A549 (cell line): ENCODE measurements at regions not wholly inside any gene's neighbourhood (a gene's known extent, or its start where the extent isn't known, plus 50 kb on each side); places are given as distances from the start of the nearest gene placed in this dataset.

Experiments
- ATAC-seq, 2 experiments: fragments of 200-7000 bp in 1 of 2; fragments of >200 bp in 1 of 2; cut with Nextera tagmentation in 1 of 2; cut with Tn5 transposase in 1 of 2; 3 replicates each; pipeline versions ENCODE4 v1.8.0 to v1.9.1; 2018 to 2020; ENCODE audit warnings: mild to moderate bottlenecking in 1 of 2, moderate library complexity in 1 of 2
- CTCF ChIA-PET: fragments of 300-600 bp; sonication (Branson Sonifier 250); formaldehyde crosslinking; extraction: SDS; loops from one replicate; lab custom pipeline; 2021; ENCODE audit warnings: antibody characterized with exemption, inconsistent platforms; lab: Yijun Ruan, JAX
- POLR2A ChIA-PET: fragments of 350-600 bp; formaldehyde crosslinking; extraction: SDS; loops from one replicate; lab custom pipeline; 2021; ENCODE audit warnings: antibody characterized with exemption, inconsistent platforms; lab: Yijun Ruan, JAX
- DNase-seq, 2 experiments: peaks; one replicate each; pipeline versions ENCODE4 v3.0.0 to v3.0.0-alpha.2; 2011 to 2016; ENCODE audit warnings: low read depth in 1 of 2, low spot score in 1 of 2
- FAIRE-seq: peaks from 2 replicates; lab custom pipeline; 2011; peaks lifted over from hg19 to GRCh38; lab: Jason Lieb, UNC
- H3K27ac ChIP-seq, 2 experiments: fragments of >200 bp; sonication (Bioruptor Twin); formaldehyde crosslinking; 3 replicates each; pipeline ENCODE4 v1.5.1; 2016 to 2017
- H3K4me1 ChIP-seq: fragments of >200 bp; sonication (Bioruptor Twin); formaldehyde crosslinking; 3 replicates; pipeline ENCODE4 v1.6.1; 2016
- H3K4me2 ChIP-seq: fragments of >200 bp; sonication (Bioruptor Twin); formaldehyde crosslinking; 3 replicates; pipeline ENCODE4 v1.6.1; 2016
- H3K4me3 ChIP-seq: fragments of >200 bp; sonication (Bioruptor Twin); formaldehyde crosslinking; 3 replicates; pipeline ENCODE4 v1.5.1; 2016
- H3K9me3 ChIP-seq: fragments of >200 bp; sonication (Bioruptor Twin); formaldehyde crosslinking; 3 replicates; pipeline ENCODE4 v1.6.1; 2016
- CBX8 ChIP-seq: fragments of 200-600 bp; sonication (generic); IDR thresholded peaks from 2 replicates; pipeline ENCODE4 v1.6.1; 2016
- CHD4 ChIP-seq: fragments of 200-600 bp; sonication (generic); IDR thresholded peaks from 2 replicates; pipeline ENCODE4 v1.6.1; 2016; ENCODE audit warnings: antibody characterized with exemption, mild to moderate bottlenecking, borderline replicate concordance
- EP300 ChIP-seq, 2 experiments: fragments of >200 bp; sonication (Bioruptor Twin); formaldehyde crosslinking; IDR thresholded peaks; 2 replicates in 1 of 2; 3 replicates in 1 of 2; pipeline ENCODE4 v1.6.1; 2016 to 2017
- FOSB ChIP-seq: fragments of 250-450 bp; sonication (Bioruptor Pico); IDR thresholded peaks from 2 replicates; pipeline ENCODE4 v1.5.0; 2020; ENCODE audit warnings: mild to moderate bottlenecking, moderate library complexity
- GATA3 ChIP-seq: IDR thresholded peaks from 2 replicates; pipeline ENCODE4 v1.6.1; 2012; ENCODE audit warnings: borderline replicate concordance
- JUN ChIP-seq, 2 experiments: fragments of >200 bp; sonication (Bioruptor Twin); formaldehyde crosslinking; IDR thresholded peaks; 2 replicates in 1 of 2; 3 replicates in 1 of 2; pipeline ENCODE4 v1.6.1; 2016 to 2017
- JUNB ChIP-seq: fragments of >200 bp; sonication (Bioruptor Twin); formaldehyde crosslinking; IDR thresholded peaks from 2 replicates; pipeline ENCODE4 v1.6.1; 2016
- MAZ ChIP-seq: fragments of 150-350 bp; IDR thresholded peaks from 2 replicates; pipeline ENCODE4 v1.6.1; 2014; ENCODE audit warnings: antibody characterized with exemption, low read depth, low read length, borderline replicate concordance
- NPAS2 ChIP-seq: fragments of 250-450 bp; sonication (Bioruptor Pico); IDR thresholded peaks from 2 replicates; pipeline ENCODE4 v1.8.0; 2022; ENCODE audit warnings: mild to moderate bottlenecking, moderate library complexity, borderline replicate concordance
- RAD21 ChIP-seq, 2 experiments: fragments of >200 bp in 1 of 2; sonication (Bioruptor Twin) in 1 of 2; formaldehyde crosslinking in 1 of 2; IDR thresholded peaks in 1 of 2; conservative IDR thresholded peaks in 1 of 2; 2 replicates in 1 of 2; 3 replicates in 1 of 2; pipeline ENCODE4 v1.6.1; 2012 to 2018; ENCODE audit warnings: inconsistent platforms in 1 of 2
- RARB ChIP-seq: fragments of 250-450 bp; sonication (Bioruptor Pico); IDR thresholded peaks from 2 replicates; pipeline ENCODE4 v1.8.0; 2021; ENCODE audit warnings: mild to moderate bottlenecking, moderate library complexity
- RCOR1 ChIP-seq: fragments of 150-350 bp; IDR thresholded peaks from 2 replicates; pipeline ENCODE4 v1.6.1; 2014; ENCODE audit warnings: antibody characterized with exemption, low read length, low read depth
- RNF2 ChIP-seq: fragments of 200-600 bp; sonication (generic); IDR thresholded peaks from 2 replicates; pipeline ENCODE4 v1.6.1; 2016; ENCODE audit warnings: low read depth, mild to moderate bottlenecking, antibody characterized with exemption, moderate library complexity, borderline replicate concordance
- SMC3 ChIP-seq: fragments of >200 bp; sonication (Bioruptor Twin); formaldehyde crosslinking; IDR thresholded peaks from 3 replicates; pipeline ENCODE4 v1.6.1; 2018; ENCODE audit warnings: inconsistent platforms
- ZC3H11A ChIP-seq: fragments of 450-650 bp; IDR thresholded peaks from 2 replicates; pipeline ENCODE4 v1.6.1; 2014; ENCODE audit warnings: antibody characterized with exemption, mild to moderate bottlenecking
- WGBS: methylation state at CpG from one replicate; pipeline ENCODE4 v1.1.6; 2017; ENCODE audit errors: missing lambda C conversion rate; 5-methylcytosine and 5-hydroxymethylcytosine counted together
- TF ChIP-seq, protein P1 (sequence below): fragments of >200 bp; sonication (Bioruptor Twin); formaldehyde crosslinking; IDR thresholded peaks from 3 replicates; pipeline ENCODE4 v1.6.1; 2016
- TF ChIP-seq, protein P2 (sequence below): fragments of >200 bp; sonication (Bioruptor Twin); formaldehyde crosslinking; IDR thresholded peaks from 3 replicates; pipeline ENCODE4 v1.5.1; 2016
- TF ChIP-seq, protein P3 (sequence below): fragments of 250-450 bp; sonication (Bioruptor Pico); IDR thresholded peaks from 2 replicates; pipeline ENCODE4 v1.5.0; 2021; ENCODE audit warnings: mild to moderate bottlenecking, moderate library complexity, borderline replicate concordance

DNA sequence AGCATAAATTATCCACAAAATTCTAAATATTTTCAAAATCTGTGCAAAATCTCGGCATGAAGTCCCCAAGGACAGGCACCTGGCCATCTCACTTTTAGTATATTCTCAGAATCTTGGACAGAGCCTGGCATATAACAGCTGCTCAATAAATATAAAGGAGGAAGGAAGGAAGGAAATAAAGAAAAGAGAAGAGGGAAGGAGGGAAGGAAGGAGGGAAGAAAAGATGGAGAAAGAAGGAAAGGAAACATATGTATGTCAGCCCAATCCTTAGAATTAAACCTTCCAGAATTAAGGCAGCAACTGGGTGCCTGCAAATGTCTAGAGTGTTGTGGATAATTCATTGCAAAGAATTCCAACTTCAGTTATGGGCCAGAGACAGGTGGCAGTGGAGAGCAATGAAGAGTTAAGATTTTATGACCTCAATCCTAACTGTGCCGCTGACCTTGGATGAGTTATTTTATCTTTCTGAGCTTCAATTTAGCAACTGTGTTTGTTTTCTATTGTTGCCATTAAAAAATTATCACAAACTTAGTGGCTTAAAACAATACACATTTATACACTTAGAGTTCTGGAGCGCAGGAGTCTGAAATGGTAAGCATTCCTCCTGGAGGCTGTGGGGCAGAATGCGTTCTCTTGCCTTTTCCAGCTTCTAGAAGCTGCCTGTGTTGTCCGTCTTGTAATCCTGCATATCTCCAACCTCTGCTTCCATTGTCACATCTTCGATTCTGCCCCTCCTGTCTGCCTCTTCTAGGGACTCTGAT is 200.9 kb upstream of the MSX2 start:
- peak; percentile 70 to 76; a peak in 5 of 6 replicates for ATAC-seq
- WGBS: 56% methylated on average over 6 of the region's 6 CpGs
- CTCF ChIA-PET: interaction anchor here (0.6 to 3.9 kb wide), 9 partner anchors 8 to 186 kb away, joined by 3 to 18 read pairs (median 4); no protein-coding TSS in a partner anchor

GRCh38 chr5:174524351-174524750 is 200.0 kb upstream of the MSX2 start:
- H3K9me3 ChIP-seq: no peaks in the 10 kb centered on the region
- ChIA-PET POLR2A (no interaction called here), CTCF (interaction anchor here (0.6 to 3.9 kb wide), 8 partner anchors 9 to 229 kb away, joined by 3 to 18 read pairs (median 3); no protein-coding TSS in a partner anchor)
- H3K4me2 ChIP-seq: no peak overlapping the region
- FAIRE-seq (no peak), ATAC-seq (no peak), DNase-seq (no peak)
- H3K27ac ChIP-seq: no peak overlapping the region
- WGBS: 40% methylated on average over 4 of the region's 4 CpGs
- H3K4me1 ChIP-seq: no peaks in the 10 kb centered on the region
- H3K4me3 ChIP-seq: no peak overlapping the region
- TF ChIP-seq JUN (IDR thresholded peaks at IDR 0.05) (no peak), RARB (no peak), ZC3H11A (no peak), CHD4 (no peak), RCOR1 (no peak), MAZ (no peak), FOSB (no peak)
- TF ChIP-seq, protein P1, sequence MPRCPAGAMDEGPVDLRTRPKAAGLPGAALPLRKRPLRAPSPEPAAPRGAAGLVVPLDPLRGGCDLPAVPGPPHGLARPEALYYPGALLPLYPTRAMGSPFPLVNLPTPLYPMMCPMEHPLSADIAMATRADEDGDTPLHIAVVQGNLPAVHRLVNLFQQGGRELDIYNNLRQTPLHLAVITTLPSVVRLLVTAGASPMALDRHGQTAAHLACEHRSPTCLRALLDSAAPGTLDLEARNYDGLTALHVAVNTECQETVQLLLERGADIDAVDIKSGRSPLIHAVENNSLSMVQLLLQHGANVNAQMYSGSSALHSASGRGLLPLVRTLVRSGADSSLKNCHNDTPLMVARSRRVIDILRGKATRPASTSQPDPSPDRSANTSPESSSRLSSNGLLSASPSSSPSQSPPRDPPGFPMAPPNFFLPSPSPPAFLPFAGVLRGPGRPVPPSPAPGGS: no peak

More for the DNA sequence above, 200.9 kb upstream of the MSX2 start:
- POLR2A ChIA-PET: interaction anchor here (0.5 to 0.7 kb wide), 2 partner anchors 227 to 242 kb away, joined by 3 to 4 read pairs; no protein-coding TSS in a partner anchor
- no peak for TF ChIP-seq CBX8
- TF ChIP-seq, protein P2, sequence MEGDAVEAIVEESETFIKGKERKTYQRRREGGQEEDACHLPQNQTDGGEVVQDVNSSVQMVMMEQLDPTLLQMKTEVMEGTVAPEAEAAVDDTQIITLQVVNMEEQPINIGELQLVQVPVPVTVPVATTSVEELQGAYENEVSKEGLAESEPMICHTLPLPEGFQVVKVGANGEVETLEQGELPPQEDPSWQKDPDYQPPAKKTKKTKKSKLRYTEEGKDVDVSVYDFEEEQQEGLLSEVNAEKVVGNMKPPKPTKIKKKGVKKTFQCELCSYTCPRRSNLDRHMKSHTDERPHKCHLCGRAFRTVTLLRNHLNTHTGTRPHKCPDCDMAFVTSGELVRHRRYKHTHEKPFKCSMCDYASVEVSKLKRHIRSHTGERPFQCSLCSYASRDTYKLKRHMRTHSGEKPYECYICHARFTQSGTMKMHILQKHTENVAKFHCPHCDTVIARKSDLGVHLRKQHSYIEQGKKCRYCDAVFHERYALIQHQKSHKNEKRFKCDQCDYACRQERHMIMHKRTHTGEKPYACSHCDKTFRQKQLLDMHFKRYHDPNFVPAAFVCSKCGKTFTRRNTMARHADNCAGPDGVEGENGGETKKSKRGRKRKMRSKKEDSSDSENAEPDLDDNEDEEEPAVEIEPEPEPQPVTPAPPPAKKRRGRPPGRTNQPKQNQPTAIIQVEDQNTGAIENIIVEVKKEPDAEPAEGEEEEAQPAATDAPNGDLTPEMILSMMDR: peak; percentile 41; the same call in 2 of the 3 replicates
- no peak for TF ChIP-seq GATA3
- TF ChIP-seq EP300 (IDR thresholded peaks at IDR 0.05): no peak
- TF ChIP-seq JUNB: no peak
- no peak for TF ChIP-seq NPAS2 (CRISPR knock-in tag)
- TF ChIP-seq, protein P3, sequence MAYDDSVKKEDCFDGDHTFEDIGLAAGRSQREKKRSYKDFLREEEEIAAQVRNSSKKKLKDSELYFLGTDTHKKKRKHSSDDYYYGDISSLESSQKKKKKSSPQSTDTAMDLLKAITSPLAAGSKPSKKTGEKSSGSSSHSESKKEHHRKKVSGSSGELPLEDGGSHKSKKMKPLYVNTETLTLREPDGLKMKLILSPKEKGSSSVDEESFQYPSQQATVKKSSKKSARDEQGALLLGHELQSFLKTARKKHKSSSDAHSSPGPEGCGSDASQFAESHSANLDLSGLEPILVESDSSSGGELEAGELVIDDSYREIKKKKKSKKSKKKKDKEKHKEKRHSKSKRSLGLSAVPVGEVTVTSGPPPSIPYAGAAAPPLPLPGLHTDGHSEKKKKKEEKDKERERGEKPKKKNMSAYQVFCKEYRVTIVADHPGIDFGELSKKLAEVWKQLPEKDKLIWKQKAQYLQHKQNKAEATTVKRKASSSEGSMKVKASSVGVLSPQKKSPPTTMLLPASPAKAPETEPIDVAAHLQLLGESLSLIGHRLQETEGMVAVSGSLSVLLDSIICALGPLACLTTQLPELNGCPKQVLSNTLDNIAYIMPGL: no peak
- TF ChIP-seq RNF2: no peak
- peak; percentile 25; a peak in 3 of 5 replicates for TF ChIP-seq RAD21 (conservative IDR thresholded peaks at IDR 0.05 in 1 of 2, IDR thresholded peaks at IDR 0.05 in 1 of 2)
- no peak for TF ChIP-seq RCOR1
- TF ChIP-seq SMC3: peak; percentile 34; the same call in 2 of the 3 replicates
- Histone ChIP-seq H3K4me3 (no peak overlapping the region), H3K4me2 (no peak overlapping the region), H3K27ac (no peak overlapping the region), H3K9me3 (no peaks in the 10 kb centered on the region), H3K4me1 (no peaks in the 10 kb centered on the region)
- DNase-seq: peak in 1 of 2 experiments; percentile 18
- FAIRE-seq: no peak
